ENCODE measurements at regions not wholly inside any gene's neighbourhood (a gene's known extent, or its start where the extent isn't known, plus 50 kb on each side); places are given as distances from the start of the nearest gene placed in this dataset.

GRCh38 chrX:109875831-109876230, 127.1 kb upstream of the TMEM164 start:
- Mint-ChIP-seq H3K9me3 (ENCODE audit: unreplicated experiment) (no peaks in the 10 kb centered on the region), H3K27me3 (ENCODE audit: unreplicated experiment) (peaks cover 2% of the 10 kb centered on the region)

GRCh38 chrX:109878236-109878635, 124.7 kb upstream of the TMEM164 start:
- Mint-ChIP-seq H3K27me3 (ENCODE audit: unreplicated experiment) (peaks cover 2% of the 10 kb centered on the region), H3K4me3 (ENCODE audit: unreplicated experiment) (no peak overlapping the region), H3K27ac (ENCODE audit: unreplicated experiment) (no peak overlapping the region), H3K4me1 (ENCODE audit: unreplicated experiment) (peaks cover 4% of the 10 kb centered on the region), H3K36me3 (ENCODE audit: unreplicated experiment) (no peaks in the 10 kb centered on the region), H3K9me3 (ENCODE audit: unreplicated experiment) (no peaks in the 10 kb centered on the region)
- TF ChIP-seq CTCF (IDR thresholded peaks at IDR 0.05) = no peak
- no peak for DNase-seq (ENCODE audit: extremely low spot score, unreplicated experiment)

More at GRCh38 chrX:109875831-109876230, 127.1 kb upstream of the TMEM164 start:
- Mint-ChIP-seq H3K36me3 (ENCODE audit: unreplicated experiment) (no peaks in the 10 kb centered on the region), H3K27ac (ENCODE audit: unreplicated experiment) (no peak overlapping the region), H3K4me1 (ENCODE audit: unreplicated experiment) (peaks cover 9% of the 10 kb centered on the region), H3K4me3 (ENCODE audit: unreplicated experiment) (no peak overlapping the region)
- no peak for TF ChIP-seq CTCF (IDR thresholded peaks at IDR 0.05)
- no peak for DNase-seq (ENCODE audit: extremely low spot score, unreplicated experiment)

GRCh38 chrX:109879991-109880390, 122.9 kb upstream of the TMEM164 start:
- TF ChIP-seq CTCF (IDR thresholded peaks at IDR 0.05) = no peak
- Mint-ChIP-seq H3K4me3 (ENCODE audit: unreplicated experiment) (no peak overlapping the region), H3K27me3 (ENCODE audit: unreplicated experiment) (peaks cover 2% of the 10 kb centered on the region), H3K9me3 (ENCODE audit: unreplicated experiment) (no peaks in the 10 kb centered on the region), H3K27ac (ENCODE audit: unreplicated experiment) (no peak overlapping the region), H3K4me1 (ENCODE audit: unreplicated experiment) (peaks cover 4% of the 10 kb centered on the region), H3K36me3 (ENCODE audit: unreplicated experiment) (no peaks in the 10 kb centered on the region)
- no peak for DNase-seq (ENCODE audit: extremely low spot score, unreplicated experiment)

- no peak for TF ChIP-seq CTCF (IDR thresholded peaks at IDR 0.05)
- Mint-ChIP-seq H3K27ac (ENCODE audit: unreplicated experiment) (no peak overlapping the region), H3K4me1 (ENCODE audit: unreplicated experiment) (peaks cover 4% of the 10 kb centered on the region), H3K9me3 (ENCODE audit: unreplicated experiment) (no peaks in the 10 kb centered on the region), H3K4me3 (ENCODE audit: unreplicated experiment) (no peak overlapping the region), H3K27me3 (ENCODE audit: unreplicated experiment) (peaks cover 2% of the 10 kb centered on the region), H3K36me3 (ENCODE audit: unreplicated experiment) (no peaks in the 10 kb centered on the region)
- no peak for DNase-seq (ENCODE audit: extremely low spot score, unreplicated experiment)
These were observed 122.3 kb upstream of the TMEM164 start for GRCh38 chrX:109880629-109881028.

- Mint-ChIP-seq H3K4me3 (ENCODE audit: unreplicated experiment) (no peak overlapping the region), H3K27ac (ENCODE audit: unreplicated experiment) (no peak overlapping the region), H3K4me1 (ENCODE audit: unreplicated experiment) (no peaks in the 10 kb centered on the region), H3K27me3 (ENCODE audit: unreplicated experiment) (peaks cover 10% of the 10 kb centered on the region), H3K9me3 (ENCODE audit: unreplicated experiment) (no peaks in the 10 kb centered on the region), H3K36me3 (ENCODE audit: unreplicated experiment) (no peaks in the 10 kb centered on the region)
- DNase-seq (ENCODE audit: extremely low spot score, unreplicated experiment) = no peak
- TF ChIP-seq CTCF (IDR thresholded peaks at IDR 0.05) = peak; percentile 91
These were observed 116.7 kb upstream of the TMEM164 start for GRCh38 chrX:109886122-109886761.

All from osteocyte (in vitro differentiated cells).